ENCODE measurements at regions not wholly inside any gene's neighbourhood (a gene's known extent, or its start where the extent isn't known, plus 50 kb on each side); places are given as distances from the start of the nearest gene placed in this dataset.

DNA sequence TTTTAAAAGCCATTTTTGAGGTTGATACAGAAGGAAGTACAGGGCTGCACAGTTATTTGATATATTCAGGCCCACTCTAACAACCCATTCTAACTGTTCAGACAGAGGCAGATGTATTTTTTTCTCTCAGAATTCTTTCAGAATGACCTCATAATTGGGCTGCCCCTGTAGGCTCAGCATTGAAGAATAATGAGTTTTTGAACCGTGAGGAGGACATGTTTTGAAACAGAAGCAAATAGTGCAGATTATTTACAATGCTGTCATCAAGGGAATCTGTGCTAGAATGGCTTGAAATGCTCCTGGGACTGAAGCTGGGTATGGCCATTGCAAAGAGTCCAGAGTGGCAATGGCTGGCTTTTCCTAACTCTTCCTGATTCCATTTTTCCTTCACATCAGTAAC is 158.1 kb downstream of the SOX3 start:
- TF ChIP-seq ZNF274 (IDR thresholded peaks at IDR 0.05; ENCODE audit: low read depth, low read length) (no peak), YY1 (IDR thresholded peaks at IDR 0.05; ENCODE audit: insufficient read depth, insufficient read length) (no peak), SUZ12 (IDR thresholded peaks at IDR 0.05; ENCODE audit: extremely low read depth, insufficient read depth, insufficient read length) (no peak)

All from NT2/D1 (cell line).